GM13977 (cell line): ENCODE measurements at regions not wholly inside any gene's neighbourhood (a gene's known extent, or its start where the extent isn't known, plus 50 kb on each side); places are given as distances from the start of the nearest gene placed in this dataset.

Experiments used
- DNase-seq: peaks from one replicate; pipeline ENCODE4 v3.0.0; 2012; ENCODE audit warnings: low spot score
- CTCF ChIP-seq: IDR thresholded peaks from 2 replicates; pipeline ENCODE4 v1.5.1; 2012; ENCODE audit warnings: mild to moderate bottlenecking, control low read depth; ENCODE audit not compliant: insufficient read depth; ENCODE audit errors: extremely low read depth, missing control alignments
- in situ Hi-C: fragments of 300-500 bp; cut with MboI; formaldehyde crosslinking; loops from one replicate; pipeline ENCODE4 v1.12.0; 2022; ENCODE audit warnings: low sequenced_read_pairs, low pct_unique_long_range_greater_than_20kb, mixed read lengths, inconsistent platforms; ENCODE audit not compliant: unreplicated experiment

GRCh38 chr9:75448955-75449354 is 360.6 kb downstream of the OSTF1 start:
- in situ Hi-C loops, result no loop called here
- no peak for TF ChIP-seq CTCF

GRCh38 chr9:75451045-75451444 is 362.7 kb downstream of the OSTF1 start:
- in situ Hi-C loops, result no loop called here
- no peak for DNase-seq
- TF ChIP-seq CTCF, result no peak

More at GRCh38 chr9:75448955-75449354, 360.6 kb downstream of the OSTF1 start:
- no peak for DNase-seq

- DNase-seq, result no peak
- no peak for TF ChIP-seq CTCF
- in situ Hi-C loops, result no loop called here
Observed at GRCh38 chr9:75451505-75451904, 363.2 kb downstream of the OSTF1 start.

- in situ Hi-C loops, result no loop called here
- DNase-seq, result no peak
- TF ChIP-seq CTCF, result no peak
Observed at GRCh38 chr9:75452512-75452911, 364.2 kb downstream of the OSTF1 start.

GRCh38 chr9:75454043-75454442 is 365.7 kb downstream of the OSTF1 start:
- DNase-seq, result no peak
- no peak for TF ChIP-seq CTCF

GRCh38 chr9:75454891-75455290 is 366.6 kb downstream of the OSTF1 start:
- no peak for TF ChIP-seq CTCF
- in situ Hi-C loops, result no loop called here
- DNase-seq, result no peak

More at GRCh38 chr9:75454043-75454442, 365.7 kb downstream of the OSTF1 start:
- in situ Hi-C loops, result no loop called here

GRCh38 chr9:75455444-75455921 is 367.2 kb downstream of the OSTF1 start:
- no peak for TF ChIP-seq CTCF
- in situ Hi-C loops, result no loop called here
- no peak for DNase-seq
